Stomach (tissue), 4 donors: ENCODE measurements at regions not wholly inside any gene's neighbourhood (a gene's known extent, or its start where the extent isn't known, plus 50 kb on each side); places are given as distances from the start of the nearest gene placed in this dataset.

Source experiments
- CTCF ChIP-seq, 7 experiments: fragments of 450-650 bp in 4 of 7; fragments of 200-600 bp in 3 of 7; sonication (generic) in 3 of 7; IDR thresholded peaks; one replicate each; pipeline ENCODE4 v1.5.1; 2016 to 2019; ENCODE audit warnings: antibody characterized with exemption in 7 of 7, control low read depth in 2 of 7, mild to moderate bottlenecking in 1 of 7
- POLR2A ChIP-seq, 4 donors: fragments of 450-650 bp; IDR thresholded peaks; one replicate each; pipeline ENCODE4 v1.6.1; 2016; ENCODE audit warnings: antibody characterized with exemption in 4 of 4, control low read depth in 2 of 4, mild to moderate bottlenecking in 1 of 4, moderate library complexity in 1 of 4
- POLR2AphosphoS5 ChIP-seq, 3 donors: sonication (generic); formaldehyde crosslinking; IDR thresholded peaks; one replicate each; pipeline ENCODE4 v1.6.1; 2016; ENCODE audit warnings: antibody characterized with exemption in 3 of 3

- TF ChIP-seq CTCF (IDR thresholded peaks at IDR 0.05) (no peak), POLR2AphosphoS5 (IDR thresholded peaks at IDR 0.05) (no peak), POLR2A (IDR thresholded peaks at IDR 0.05) (no peak)
Observed at GRCh38 chr3:144141496-144141895, 169.9 kb downstream of the DIPK2A start.
